ENCODE measurements at regions not wholly inside any gene's neighbourhood (a gene's known extent, or its start where the extent isn't known, plus 50 kb on each side); places are given as distances from the start of the nearest gene placed in this dataset.

DNA sequence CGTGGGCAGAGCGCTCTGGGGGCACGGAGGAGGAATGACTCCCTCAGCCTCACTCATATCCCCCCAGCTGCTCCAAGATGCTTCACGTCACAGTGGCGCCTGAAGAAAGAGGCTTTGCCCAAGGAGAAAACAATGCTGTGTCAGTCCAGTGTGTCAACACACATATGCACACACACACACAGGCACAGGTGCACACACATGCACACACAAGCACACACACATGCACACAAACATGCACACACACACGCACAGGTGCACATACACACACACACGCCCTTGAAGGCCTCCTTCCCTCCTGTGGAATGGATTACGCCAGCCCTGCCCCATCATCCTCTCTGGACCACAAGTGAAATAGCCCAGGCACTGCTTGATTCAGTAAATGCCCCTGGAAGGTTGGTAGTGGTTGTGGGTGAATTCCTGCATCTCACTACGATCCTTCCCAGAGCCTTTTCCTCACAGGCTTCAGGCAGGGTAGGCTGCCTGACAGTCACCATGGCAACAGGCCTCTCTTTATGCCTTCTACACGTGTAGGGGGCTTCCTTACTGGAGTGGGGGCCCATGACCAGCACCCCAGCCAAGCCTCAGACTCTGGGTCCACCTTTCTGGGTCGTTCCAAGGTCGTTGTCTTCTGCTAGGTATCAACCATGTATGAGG is 371.5 kb upstream of the PODXL start:
- TF ChIP-seq CTCF (conservative IDR thresholded peaks at IDR 0.05) = no peak
- no peak for TF ChIP-seq EZH2 (IDR thresholded peaks at IDR 0.05; ENCODE audit: low read depth)
